ENCODE measurements at regions not wholly inside any gene's neighbourhood (a gene's known extent, or its start where the extent isn't known, plus 50 kb on each side); places are given as distances from the start of the nearest gene placed in this dataset.
"Not testable (repeated sequence)": the region's sequence is repeated elsewhere in the genome, so short reads cannot be mapped to it uniquely, and the experiment has no call there.

GRCh38 chrX:129071390-129071789, 451.9 kb downstream of the SMARCA1 start:
- no peak for DNase-seq

- DNase-seq = no peak
Measured at GRCh38 chrX:129065895-129066294, 457.4 kb downstream of the SMARCA1 start.

- no peak for DNase-seq
Measured at GRCh38 chrX:129058405-129058804, 464.9 kb downstream of the SMARCA1 start.

GRCh38 chrX:129043138-129043537, 480.2 kb downstream of the SMARCA1 start:
- no peak for DNase-seq

- no peak for DNase-seq
Measured at GRCh38 chrX:129041319-129041718, 482.0 kb downstream of the SMARCA1 start.

GRCh38 chrX:129040124-129040523, 483.2 kb downstream of the SMARCA1 start:
- DNase-seq = no peak

- DNase-seq = no peak
Measured at GRCh38 chrX:129039176-129039575, 484.1 kb downstream of the SMARCA1 start.

GRCh38 chrX:129037389-129037788, 485.9 kb downstream of the SMARCA1 start:
- no peak for DNase-seq

GRCh38 chrX:129035180-129035579, 488.1 kb downstream of the SMARCA1 start:
- DNase-seq = no peak

- DNase-seq = no peak
Measured at GRCh38 chrX:129034196-129034595, 489.1 kb downstream of the SMARCA1 start.

- no peak for DNase-seq
Measured at GRCh38 chrX:129026202-129026601, 497.1 kb downstream of the SMARCA1 start.

- no peak for DNase-seq
Measured at GRCh38 chrX:129025376-129025775, 497.9 kb downstream of the SMARCA1 start.

GRCh38 chrX:129019412-129019811, 503.9 kb downstream of the SMARCA1 start:
- no peak for DNase-seq

GRCh38 chrX:129015381-129015780, 507.9 kb downstream of the SMARCA1 start:
- peak; percentile 28 for DNase-seq

- no peak for DNase-seq
Measured at GRCh38 chrX:129013574-129013973, 509.7 kb downstream of the SMARCA1 start.

GRCh38 chrX:129007631-129008030, 515.7 kb downstream of the SMARCA1 start:
- peak; percentile 5 for DNase-seq

- peak; percentile 91 for DNase-seq
Measured at GRCh38 chrX:129006491-129006890, 516.8 kb downstream of the SMARCA1 start.

- no peak for DNase-seq
Measured at GRCh38 chrX:129000797-129001196, 522.5 kb downstream of the SMARCA1 start.

- no peak for DNase-seq
Measured at GRCh38 chrX:129000018-129000417, 523.3 kb downstream of the SMARCA1 start.

GRCh38 chrX:128992107-128992971, 531.0 kb downstream of the SMARCA1 start:
- DNase-seq = no peak

GRCh38 chrX:128975745-128976144, 547.5 kb downstream of the SMARCA1 start:
- DNase-seq = peak; percentile 27

GRCh38 chrX:128973033-128973432, 550.3 kb downstream of the SMARCA1 start:
- no peak for DNase-seq

- DNase-seq = no peak
Measured at GRCh38 chrX:128961290-128961689, 562.0 kb downstream of the SMARCA1 start.

- DNase-seq = not testable (repeated sequence)
Measured at GRCh38 chrX:128954697-128955096, 568.6 kb downstream of the SMARCA1 start.

GRCh38 chrX:128931071-128931470, 592.2 kb downstream of the SMARCA1 start:
- no peak for DNase-seq

Data from NCI-H2171 treated with DMSO at 0.1 percent for 48 hours (cell line).